OCI-LY3 (cell line): ENCODE measurements at regions not wholly inside any gene's neighbourhood (a gene's known extent, or its start where the extent isn't known, plus 50 kb on each side); places are given as distances from the start of the nearest gene placed in this dataset.
"Not testable (repeated sequence)": the region's sequence is repeated elsewhere in the genome, so short reads cannot be mapped to it uniquely, and the experiment has no call there.

Experiments
- H2AFZ ChIP-seq: fragments of 200-600, 300-600 bp; shearing (Covaris generic); 2 replicates; pipeline ENCODE4 v1.6.0; 2014; ENCODE audit warnings: antibody characterized with exemption, low read depth, low read length
- H3K27ac ChIP-seq: fragments of 200-600, 300-600 bp; sonication (generic); 2 replicates; pipeline ENCODE4 v1.5.1; 2014; ENCODE audit warnings: mild to moderate bottlenecking, low read length, moderate library complexity, mixed read lengths
- H3K27me3 ChIP-seq: fragments of 200-600, 300-600 bp; sonication (generic); 2 replicates; pipeline ENCODE4 v1.6.1; 2014; ENCODE audit warnings: low read depth, low read length, mixed read lengths
- H3K36me3 ChIP-seq: fragments of 200-600, 300-600 bp; sonication (generic); replicated peaks from 2 replicates; pipeline ENCODE3; 2014; ENCODE audit warnings: low read depth, low read length, mixed read lengths
- H3K4me1 ChIP-seq: fragments of 300-600, 200-600 bp; sonication (generic); 2 replicates; pipeline ENCODE4 v1.6.1; 2014; ENCODE audit warnings: low read length, mixed read lengths
- H3K4me2 ChIP-seq: fragments of 200-600, 300-600 bp; sonication (generic); 2 replicates; pipeline ENCODE4 v1.6.1; 2014; ENCODE audit warnings: low read length, mixed read lengths
- H3K4me3 ChIP-seq: fragments of 300-600, 200-600 bp; sonication (generic); 2 replicates; pipeline ENCODE4 v1.5.1; 2014; ENCODE audit warnings: antibody characterized with exemption, mild to moderate bottlenecking, low read length, moderate library complexity
- H3K79me2 ChIP-seq: fragments of 300-600, 200-600 bp; shearing (Covaris generic); 2 replicates; pipeline ENCODE4 v1.6.1; 2014; ENCODE audit warnings: mild to moderate bottlenecking, low read length, mixed read lengths
- H3K9ac ChIP-seq: fragments of 300-600, 200-600 bp; shearing (Covaris generic); 2 replicates; pipeline ENCODE4 v1.6.0; 2014; ENCODE audit warnings: mild to moderate bottlenecking, low read length, moderate library complexity
- H3K9me3 ChIP-seq: fragments of 200-600, 300-600 bp; shearing (Covaris generic); 2 replicates; pipeline ENCODE4 v1.6.1; 2014; ENCODE audit warnings: low read length, mixed read lengths; ENCODE audit not compliant: insufficient read depth
- H4K20me1 ChIP-seq: fragments of 200-600, 300-600 bp; sonication (generic); 2 replicates; pipeline ENCODE4 v1.6.1; 2016; ENCODE audit warnings: low read length, mixed read lengths; ENCODE audit not compliant: insufficient read depth
- EZH2phosphoT487 ChIP-seq: fragments of 200-600 bp; shearing (Covaris generic); IDR thresholded peaks from 2 replicates; pipeline ENCODE4 v1.6.1; 2018; ENCODE audit warnings: antibody characterized with exemption, mixed run types, low read depth
- TF ChIP-seq, protein P1 (sequence below): fragments of 200-600, 300-600 bp; sonication (generic); IDR thresholded peaks from 2 replicates; pipeline ENCODE4 v1.5.1; 2014; ENCODE audit warnings: antibody characterized with exemption, low read length, low read depth

DNA sequence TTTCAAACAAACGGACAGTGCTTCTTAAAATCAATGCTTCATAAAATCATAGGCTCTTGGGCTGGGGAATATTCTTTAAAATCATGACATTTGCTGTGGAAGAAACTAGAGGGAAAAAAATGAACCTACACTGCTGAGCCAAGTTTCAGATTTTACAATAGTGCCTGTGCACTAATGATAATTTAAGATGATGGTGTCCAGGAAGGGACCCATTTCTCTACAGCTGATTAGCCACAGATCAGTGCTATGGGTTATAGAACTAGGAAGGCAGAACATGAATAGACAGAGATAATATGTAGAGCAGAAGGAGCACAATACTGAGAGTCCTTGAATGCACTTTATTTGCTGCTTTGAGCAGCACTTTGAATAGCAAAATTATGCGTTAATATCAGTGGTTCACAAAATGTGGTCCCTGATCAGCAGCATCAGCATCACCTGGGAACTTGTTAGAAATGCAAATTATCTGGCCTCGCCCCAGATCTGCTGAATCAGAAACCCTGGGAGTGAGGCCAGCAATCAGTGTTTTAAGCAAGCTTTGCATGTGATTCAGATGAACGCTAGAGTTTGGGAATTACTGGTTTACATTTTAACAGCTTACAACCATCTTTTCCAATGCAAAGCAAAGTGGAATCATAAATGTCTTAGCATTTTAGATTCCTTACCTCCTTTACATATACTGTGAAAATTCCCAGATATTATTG, 135.8 kb upstream of the ANKRD28 start:
- no peak for TF ChIP-seq EZH2phosphoT487
- TF ChIP-seq, protein P1, sequence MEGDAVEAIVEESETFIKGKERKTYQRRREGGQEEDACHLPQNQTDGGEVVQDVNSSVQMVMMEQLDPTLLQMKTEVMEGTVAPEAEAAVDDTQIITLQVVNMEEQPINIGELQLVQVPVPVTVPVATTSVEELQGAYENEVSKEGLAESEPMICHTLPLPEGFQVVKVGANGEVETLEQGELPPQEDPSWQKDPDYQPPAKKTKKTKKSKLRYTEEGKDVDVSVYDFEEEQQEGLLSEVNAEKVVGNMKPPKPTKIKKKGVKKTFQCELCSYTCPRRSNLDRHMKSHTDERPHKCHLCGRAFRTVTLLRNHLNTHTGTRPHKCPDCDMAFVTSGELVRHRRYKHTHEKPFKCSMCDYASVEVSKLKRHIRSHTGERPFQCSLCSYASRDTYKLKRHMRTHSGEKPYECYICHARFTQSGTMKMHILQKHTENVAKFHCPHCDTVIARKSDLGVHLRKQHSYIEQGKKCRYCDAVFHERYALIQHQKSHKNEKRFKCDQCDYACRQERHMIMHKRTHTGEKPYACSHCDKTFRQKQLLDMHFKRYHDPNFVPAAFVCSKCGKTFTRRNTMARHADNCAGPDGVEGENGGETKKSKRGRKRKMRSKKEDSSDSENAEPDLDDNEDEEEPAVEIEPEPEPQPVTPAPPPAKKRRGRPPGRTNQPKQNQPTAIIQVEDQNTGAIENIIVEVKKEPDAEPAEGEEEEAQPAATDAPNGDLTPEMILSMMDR, result no peak
- H3K79me2 ChIP-seq, result no peaks in the 10 kb centered on the region
- no peaks in the 10 kb centered on the region for H3K4me1 ChIP-seq
- H3K27ac ChIP-seq, result no peak overlapping the region
- no peaks in the 10 kb centered on the region for H3K36me3 ChIP-seq
- no peaks in the 10 kb centered on the region for H4K20me1 ChIP-seq
- no peak overlapping the region for H2AFZ ChIP-seq
- H3K9me3 ChIP-seq, result no peaks in the 10 kb centered on the region
- H3K9ac ChIP-seq, result no peak overlapping the region
- H3K4me2 ChIP-seq, result no peak overlapping the region
- no peak overlapping the region for H3K4me3 ChIP-seq
- H3K27me3 ChIP-seq, result no peaks in the 10 kb centered on the region

DNA sequence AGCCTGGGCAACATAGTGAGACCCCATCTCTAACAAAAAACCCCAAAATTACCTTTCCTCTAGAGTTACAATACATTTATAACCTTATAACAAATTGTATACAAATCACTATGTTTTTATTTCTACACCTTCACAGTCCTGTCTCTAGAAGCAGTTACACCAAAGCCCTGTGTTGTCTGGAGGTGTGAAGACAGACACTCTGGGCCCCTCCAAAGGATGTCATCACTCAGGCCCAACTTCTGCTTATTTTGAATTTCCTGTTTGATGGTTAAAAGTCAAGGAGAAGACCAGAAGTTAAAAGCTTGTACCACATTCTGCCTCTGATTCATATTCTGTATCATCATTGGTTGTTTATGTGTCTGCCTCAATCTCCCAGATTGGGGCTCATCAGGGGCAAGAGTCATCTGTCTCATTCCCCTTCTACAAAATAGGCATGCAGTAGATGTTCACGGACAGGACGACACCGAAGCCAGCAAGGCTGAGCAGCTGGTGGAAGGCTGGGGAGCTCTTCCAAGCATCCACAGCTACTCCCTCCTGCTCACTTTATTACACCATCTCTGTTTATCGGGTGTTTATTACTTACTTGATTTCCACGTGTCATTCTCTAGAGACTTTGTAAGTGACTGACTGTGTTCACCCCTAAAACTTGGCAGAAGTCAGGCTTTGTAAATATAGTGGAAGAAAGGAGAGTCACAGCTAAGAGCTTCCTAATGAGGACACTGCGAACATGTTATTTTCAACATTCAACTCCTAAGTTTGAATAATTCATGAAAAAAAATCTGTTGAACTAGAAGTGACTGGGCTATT, 136.8 kb upstream of the ANKRD28 start:
- no peak overlapping the region for H2AFZ ChIP-seq
- no peaks in the 10 kb centered on the region for H3K79me2 ChIP-seq
- H3K9ac ChIP-seq, result no peak overlapping the region
- H3K9me3 ChIP-seq, result no peaks in the 10 kb centered on the region
- H3K27me3 ChIP-seq, result no peaks in the 10 kb centered on the region; the same call in 1 of the 2 replicates
- H3K27ac ChIP-seq, result no peak overlapping the region
- H3K36me3 ChIP-seq, result no peaks in the 10 kb centered on the region
- H3K4me3 ChIP-seq, result no peak overlapping the region
- H3K4me1 ChIP-seq, result no peaks in the 10 kb centered on the region
- no peak overlapping the region for H3K4me2 ChIP-seq
- TF ChIP-seq, protein P1, result no peak
- no peak for TF ChIP-seq EZH2phosphoT487
- H4K20me1 ChIP-seq, result no peaks in the 10 kb centered on the region

DNA sequence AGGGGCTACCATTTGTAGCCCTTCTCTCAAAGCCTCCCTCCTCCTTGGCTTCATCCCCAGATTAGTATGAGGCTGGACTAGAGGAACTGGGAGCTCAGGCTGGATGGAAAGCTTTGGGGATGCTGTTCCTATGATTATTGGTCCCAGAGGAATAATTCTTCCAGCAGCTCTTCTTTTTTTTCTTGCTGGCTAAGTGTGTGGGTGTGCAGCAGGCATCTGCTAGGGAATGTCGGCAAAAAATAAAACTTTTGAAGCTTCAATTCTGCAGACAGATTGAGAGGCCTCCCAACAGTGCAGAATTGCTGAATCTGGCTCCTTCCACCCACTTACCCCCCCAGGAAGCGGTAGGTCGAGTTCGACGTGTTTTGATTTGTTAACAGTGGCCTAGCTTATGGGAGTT, 138.5 kb upstream of the ANKRD28 start:
- H3K27me3 ChIP-seq, result no peaks in the 10 kb centered on the region; the same call in 1 of the 2 replicates
- H4K20me1 ChIP-seq, result no peaks in the 10 kb centered on the region
- H3K36me3 ChIP-seq, result no peaks in the 10 kb centered on the region
- H3K4me2 ChIP-seq, result no peak overlapping the region
- no peak overlapping the region for H3K9ac ChIP-seq
- no peak for TF ChIP-seq EZH2phosphoT487
- no peaks in the 10 kb centered on the region for H3K79me2 ChIP-seq
- H3K27ac ChIP-seq, result no peak overlapping the region
- H2AFZ ChIP-seq, result no peak overlapping the region
- H3K4me3 ChIP-seq, result no peak overlapping the region
- H3K9me3 ChIP-seq, result no peaks in the 10 kb centered on the region
- no peaks in the 10 kb centered on the region for H3K4me1 ChIP-seq

DNA sequence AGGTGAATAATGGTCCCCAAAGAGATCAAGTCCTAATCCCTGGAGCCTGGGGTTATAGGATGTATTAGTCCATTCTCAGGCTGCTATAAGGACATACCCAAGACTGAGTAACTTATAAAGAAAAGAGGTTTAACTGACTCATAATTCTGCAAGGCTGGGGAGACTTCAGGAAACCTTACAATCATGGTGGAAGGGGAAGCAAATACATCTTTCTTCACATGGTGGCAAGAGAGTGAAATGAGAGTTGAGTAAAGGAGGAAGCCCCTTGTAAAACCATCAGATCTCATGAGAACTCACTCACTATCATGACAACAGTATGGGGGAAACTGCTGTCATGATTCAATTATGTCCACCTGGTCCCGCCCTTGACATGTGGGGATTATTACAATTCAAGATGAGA, 142.9 kb upstream of the ANKRD28 start:
- H3K27me3 ChIP-seq, result no peaks in the 10 kb centered on the region; the same call in 1 of the 2 replicates
- no peak for TF ChIP-seq EZH2phosphoT487
- TF ChIP-seq, protein P1, result no peak
- no peaks in the 10 kb centered on the region for H3K36me3 ChIP-seq
- no peaks in the 10 kb centered on the region for H3K79me2 ChIP-seq
- no peaks in the 10 kb centered on the region for H3K4me1 ChIP-seq
- no peak overlapping the region for H3K4me3 ChIP-seq
- no peak overlapping the region for H3K9ac ChIP-seq
- H3K9me3 ChIP-seq, result no peaks in the 10 kb centered on the region
- no peak overlapping the region for H2AFZ ChIP-seq
- no peak overlapping the region for H3K27ac ChIP-seq
- H3K4me2 ChIP-seq, result no peak overlapping the region
- H4K20me1 ChIP-seq, result no peaks in the 10 kb centered on the region

DNA sequence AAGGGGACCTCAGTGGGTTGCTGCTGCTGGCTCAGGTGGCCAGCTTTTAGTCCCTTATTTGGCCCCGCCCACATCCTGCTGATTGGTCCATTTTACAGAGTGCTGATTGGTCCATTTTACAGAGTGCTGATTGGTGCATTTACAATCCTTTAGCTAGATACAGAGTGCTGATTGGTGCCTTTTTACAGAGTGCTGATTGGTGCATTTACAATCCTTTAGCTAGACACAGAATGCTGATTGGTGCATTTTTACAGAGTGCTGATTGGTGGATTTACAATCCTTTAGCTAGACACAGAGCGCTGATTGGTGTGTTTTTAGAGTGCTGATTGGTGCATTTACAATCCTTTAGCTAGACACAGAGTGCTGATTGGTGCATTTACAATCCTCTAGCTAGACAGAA, 143.7 kb upstream of the ANKRD28 start:
- not testable (repeated sequence) for H3K9me3 ChIP-seq, H4K20me1 ChIP-seq, H3K27ac ChIP-seq, H3K36me3 ChIP-seq, H3K4me1 ChIP-seq, H3K4me3 ChIP-seq, H2AFZ ChIP-seq, H3K9ac ChIP-seq, H3K27me3 ChIP-seq, H3K79me2 ChIP-seq, H3K4me2 ChIP-seq
